ENCODE measurements at regions not wholly inside any gene's neighbourhood (a gene's known extent, or its start where the extent isn't known, plus 50 kb on each side); places are given as distances from the start of the nearest gene placed in this dataset.
"Not testable (repeated sequence)": the region's sequence is repeated elsewhere in the genome, so short reads cannot be mapped to it uniquely, and the experiment has no call there.

- H3K4me3 ChIP-seq (ENCODE audit: low read depth, low read length) = no peak overlapping the region
- no peak for TF ChIP-seq CTCF (IDR thresholded peaks at IDR 0.05; ENCODE audit: low read depth, low read length, missing control alignments)
- DNase-seq (ENCODE audit: low read depth) = no peak
Measured at GRCh38 chr10:44752451-44753441, 158.4 kb upstream of the TMEM72 start.

GRCh38 chr10:44754355-44754754 lies 156.8 kb upstream of the TMEM72 start:
- not testable (repeated sequence) for H3K4me3 ChIP-seq (ENCODE audit: low read depth, low read length); DNase-seq (ENCODE audit: low read depth)

GRCh38 chr10:44755481-44755880 lies 155.7 kb upstream of the TMEM72 start:
- DNase-seq (ENCODE audit: low read depth) = no peak
- H3K4me3 ChIP-seq (ENCODE audit: low read depth, low read length) = no peak overlapping the region
- no peak for TF ChIP-seq CTCF (IDR thresholded peaks at IDR 0.05; ENCODE audit: low read depth, low read length, missing control alignments)

GRCh38 chr10:44756216-44756615 lies 154.9 kb upstream of the TMEM72 start:
- no peak overlapping the region for H3K4me3 ChIP-seq (ENCODE audit: low read depth, low read length)
- no peak for DNase-seq (ENCODE audit: low read depth)
- TF ChIP-seq CTCF (IDR thresholded peaks at IDR 0.05; ENCODE audit: low read depth, low read length, missing control alignments) = no peak

GRCh38 chr10:44757551-44758205 lies 153.5 kb upstream of the TMEM72 start:
- DNase-seq (ENCODE audit: low read depth) = no peak
- H3K4me3 ChIP-seq (ENCODE audit: low read depth, low read length) = no peak overlapping the region
- TF ChIP-seq CTCF (IDR thresholded peaks at IDR 0.05; ENCODE audit: low read depth, low read length, missing control alignments) = no peak

- no peak overlapping the region for H3K4me3 ChIP-seq (ENCODE audit: low read depth, low read length)
- no peak for TF ChIP-seq CTCF (IDR thresholded peaks at IDR 0.05; ENCODE audit: low read depth, low read length, missing control alignments)
- no peak for DNase-seq (ENCODE audit: low read depth)
Measured at GRCh38 chr10:44759122-44759521, 152.0 kb upstream of the TMEM72 start.

GRCh38 chr10:44760513-44760912 lies 150.6 kb upstream of the TMEM72 start:
- DNase-seq (ENCODE audit: low read depth) = no peak
- no peak overlapping the region for H3K4me3 ChIP-seq (ENCODE audit: low read depth, low read length)
- TF ChIP-seq CTCF (IDR thresholded peaks at IDR 0.05; ENCODE audit: low read depth, low read length, missing control alignments) = no peak

Measured in GM12864 (cell line).